ENCODE measurements at regions not wholly inside any gene's neighbourhood (a gene's known extent, or its start where the extent isn't known, plus 50 kb on each side); places are given as distances from the start of the nearest gene placed in this dataset.

- no peaks in the 10 kb centered on the region for H3K4me1 ChIP-seq (ENCODE audit: control insufficient read depth, extremely low read depth, insufficient read depth, low read length)
- no peak overlapping the region for H3K27ac ChIP-seq (ENCODE audit: control insufficient read depth, insufficient read depth, low read length)
- DNase-seq (ENCODE audit: low read depth, low spot score): no peak
- no peaks in the 10 kb centered on the region for H4K20me1 ChIP-seq (ENCODE audit: control insufficient read depth, extremely low read depth, insufficient read depth, low read length)
- no peak overlapping the region for H3K4me3 ChIP-seq (ENCODE audit: control insufficient read depth in 2 of 3, extremely low read depth in 1 of 3, insufficient read depth in 2 of 3, low read depth in 1 of 3, low read length in 3 of 3)
- H3K27me3 ChIP-seq (ENCODE audit: control insufficient read depth, extremely low read depth, insufficient read depth, low read length): no peaks in the 10 kb centered on the region
- no peak for TF ChIP-seq EZH2 (IDR thresholded peaks at IDR 0.05; ENCODE audit: low read length)
- no peak for TF ChIP-seq CTCF (optimal IDR thresholded peaks at IDR 0.05 in 1 of 3, IDR thresholded peaks at IDR 0.05 in 1 of 3, conservative IDR thresholded peaks at IDR 0.05 in 1 of 3; ENCODE audit: extremely low read depth in 1 of 3, insufficient read depth in 2 of 3, low read length in 3 of 3)
- no peaks in the 10 kb centered on the region for H3K36me3 ChIP-seq (ENCODE audit: control insufficient read depth in 2 of 2, extremely low read depth in 1 of 2, insufficient read depth in 2 of 2, low read length in 2 of 2)
- H3K79me2 ChIP-seq (ENCODE audit: control insufficient read depth, insufficient read depth, low read length): no peaks in the 10 kb centered on the region
- dilution Hi-C loops (cut with MboI; ENCODE audit: extremely low pct_ligation_motif_present, low sequenced_read_pairs): no loop called here
- no peak overlapping the region for H3K9ac ChIP-seq (ENCODE audit: control insufficient read depth, extremely low read depth, insufficient read depth, low read length)
- FAIRE-seq: no peak
- no peak overlapping the region for H2AFZ ChIP-seq (ENCODE audit: control insufficient read depth, low read length)
- no peak overlapping the region for H3K4me2 ChIP-seq (ENCODE audit: control insufficient read depth, extremely low read depth, insufficient read depth, low read depth, low read length)
- H3K9me1 ChIP-seq (ENCODE audit: control insufficient read depth, extremely low read depth, insufficient read depth, low read length): no peaks in the 10 kb centered on the region
- no peaks in the 10 kb centered on the region for H3K9me3 ChIP-seq (ENCODE audit: control insufficient read depth, low read depth, low read length)
These were observed 606.2 kb upstream of the NXPH2 start for GRCh38 chr2:139386401-139386800.

GRCh38 chr2:139383532-139383931 lies 603.3 kb upstream of the NXPH2 start:
- DNase-seq (ENCODE audit: low read depth, low spot score) (no peak), FAIRE-seq (no peak)
- Histone ChIP-seq H3K27me3 (ENCODE audit: control insufficient read depth, extremely low read depth, insufficient read depth, low read length) (no peaks in the 10 kb centered on the region), H3K36me3 (ENCODE audit: control insufficient read depth in 2 of 2, extremely low read depth in 1 of 2, insufficient read depth in 2 of 2, low read length in 2 of 2) (no peaks in the 10 kb centered on the region), H2AFZ (ENCODE audit: control insufficient read depth, low read length) (no peak overlapping the region), H3K9ac (ENCODE audit: control insufficient read depth, extremely low read depth, insufficient read depth, low read length) (no peak overlapping the region), H3K79me2 (ENCODE audit: control insufficient read depth, insufficient read depth, low read length) (no peaks in the 10 kb centered on the region), H3K4me1 (ENCODE audit: control insufficient read depth, extremely low read depth, insufficient read depth, low read length) (no peaks in the 10 kb centered on the region), H3K9me1 (ENCODE audit: control insufficient read depth, extremely low read depth, insufficient read depth, low read length) (no peaks in the 10 kb centered on the region), H3K4me2 (ENCODE audit: control insufficient read depth, extremely low read depth, insufficient read depth, low read depth, low read length) (no peak overlapping the region), H3K27ac (ENCODE audit: control insufficient read depth, insufficient read depth, low read length) (no peak overlapping the region), H4K20me1 (ENCODE audit: control insufficient read depth, extremely low read depth, insufficient read depth, low read length) (no peaks in the 10 kb centered on the region), H3K4me3 (ENCODE audit: control insufficient read depth in 2 of 3, extremely low read depth in 1 of 3, insufficient read depth in 2 of 3, low read depth in 1 of 3, low read length in 3 of 3) (no peak overlapping the region), H3K9me3 (ENCODE audit: control insufficient read depth, low read depth, low read length) (no peaks in the 10 kb centered on the region)
- TF ChIP-seq CTCF (optimal IDR thresholded peaks at IDR 0.05 in 1 of 3, IDR thresholded peaks at IDR 0.05 in 1 of 3, conservative IDR thresholded peaks at IDR 0.05 in 1 of 3; ENCODE audit: extremely low read depth in 1 of 3, insufficient read depth in 2 of 3, low read length in 3 of 3): no peak
- TF ChIP-seq EZH2 (IDR thresholded peaks at IDR 0.05; ENCODE audit: low read length): no peak
- dilution Hi-C loops (cut with MboI; ENCODE audit: extremely low pct_ligation_motif_present, low sequenced_read_pairs): no loop called here
